Kasumi-1 (cell line): ENCODE measurements at regions not wholly inside any gene's neighbourhood (a gene's known extent, or its start where the extent isn't known, plus 50 kb on each side); places are given as distances from the start of the nearest gene placed in this dataset.

ENCODE experiments used
- DNase-seq, 2 experiments: peaks; one replicate each; lab custom pipeline; 2025; lab: John Stamatoyannopoulos, UW

DNA sequence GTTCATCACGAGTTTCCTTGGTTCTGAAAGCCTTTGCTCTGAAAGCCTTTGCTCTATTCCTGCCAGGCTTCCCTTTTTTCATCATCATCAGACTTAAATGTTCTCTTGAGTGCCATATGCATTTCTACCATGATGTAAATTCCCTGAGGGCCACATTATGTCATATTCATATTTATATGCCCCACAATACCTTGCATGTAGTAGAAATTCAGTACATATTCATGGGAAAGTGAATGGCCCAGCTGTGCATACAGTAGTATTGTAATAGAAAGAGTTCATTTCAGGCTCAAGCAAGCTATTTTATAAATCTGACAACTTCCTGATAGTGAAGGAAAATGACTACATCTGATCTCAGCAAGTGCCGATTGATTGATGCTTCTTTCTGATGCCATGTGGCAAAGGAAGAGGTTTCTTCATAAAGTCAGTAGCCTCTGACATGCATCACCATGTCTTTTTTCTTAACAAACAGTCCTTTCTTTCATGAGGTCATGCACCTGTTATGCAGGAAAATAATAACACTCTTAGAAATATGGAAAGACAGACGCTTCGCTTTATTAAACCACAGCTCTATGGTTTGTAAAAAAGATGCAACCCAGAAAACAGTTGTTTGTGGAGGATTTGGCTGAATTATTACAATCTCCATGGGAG, 308.7 kb downstream of the SAMD5 start:
- no peak for DNase-seq

DNA sequence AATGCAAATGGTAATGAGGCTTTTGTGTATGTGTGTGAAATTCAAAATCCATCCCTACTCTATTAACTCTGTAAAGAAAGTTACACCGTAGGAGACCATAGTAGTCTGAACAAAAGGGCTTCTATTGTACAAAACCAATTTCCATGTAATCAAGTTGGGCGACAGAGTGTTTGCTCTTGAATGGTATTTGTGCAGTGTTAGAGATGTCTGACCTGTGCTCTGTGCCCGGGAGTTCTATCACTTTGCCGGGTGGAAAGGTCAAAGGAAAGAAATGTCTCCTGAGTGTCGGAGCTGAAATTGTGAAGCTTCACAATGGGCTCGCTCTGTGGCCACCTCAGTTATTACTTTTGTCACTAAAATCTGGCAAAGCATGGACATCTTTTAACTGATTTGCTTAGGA, 312.0 kb downstream of the SAMD5 start:
- DNase-seq, result no peak

DNA sequence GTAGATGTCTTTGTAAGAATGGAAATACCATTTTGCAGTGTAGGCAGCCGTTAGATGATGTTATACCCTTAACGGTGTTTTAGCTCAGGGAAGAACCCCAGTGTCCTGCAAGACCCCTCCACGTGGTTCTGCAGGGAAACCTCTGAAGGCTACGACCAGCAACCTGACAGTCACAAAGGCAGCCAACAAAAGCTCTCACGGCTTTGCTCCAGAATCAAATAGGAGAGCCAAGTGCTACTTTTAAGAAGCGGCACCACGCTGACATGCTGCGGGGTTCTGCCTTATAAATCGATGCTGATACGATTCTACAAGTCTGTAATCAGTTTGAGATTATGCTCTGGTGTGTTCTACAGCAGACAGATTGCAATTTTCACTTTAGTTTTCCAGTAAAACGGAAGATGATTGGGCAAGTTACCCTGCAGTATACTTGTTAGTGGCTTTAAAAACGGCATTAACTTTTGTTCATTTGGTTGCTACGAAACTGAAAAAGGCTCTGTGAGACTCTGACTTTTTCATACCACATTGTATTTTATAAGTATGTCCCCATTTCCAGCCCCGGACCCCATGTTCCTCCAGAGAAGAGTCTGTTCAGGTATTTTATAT, 312.9 kb downstream of the SAMD5 start:
- DNase-seq, result no peak

DNA sequence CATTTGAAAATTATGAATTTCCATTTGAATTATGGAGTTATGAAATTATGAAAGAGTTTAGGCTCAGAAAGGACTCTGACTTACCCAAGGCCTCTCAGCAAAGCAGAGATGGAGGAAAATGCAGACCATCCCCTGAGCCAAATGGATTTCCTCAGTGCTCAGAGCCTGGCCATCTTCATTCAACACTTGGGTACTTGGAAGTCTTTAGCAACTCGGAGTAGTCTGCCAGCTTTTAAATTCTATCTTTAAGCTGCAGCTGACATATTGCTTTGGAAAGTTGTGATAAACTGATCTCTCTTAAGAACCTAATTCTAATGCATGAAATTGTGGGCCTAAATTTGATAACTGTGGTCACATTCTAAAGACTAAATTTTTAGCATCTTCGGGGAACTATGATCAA, 315.4 kb downstream of the SAMD5 start:
- DNase-seq, result no peak

DNA sequence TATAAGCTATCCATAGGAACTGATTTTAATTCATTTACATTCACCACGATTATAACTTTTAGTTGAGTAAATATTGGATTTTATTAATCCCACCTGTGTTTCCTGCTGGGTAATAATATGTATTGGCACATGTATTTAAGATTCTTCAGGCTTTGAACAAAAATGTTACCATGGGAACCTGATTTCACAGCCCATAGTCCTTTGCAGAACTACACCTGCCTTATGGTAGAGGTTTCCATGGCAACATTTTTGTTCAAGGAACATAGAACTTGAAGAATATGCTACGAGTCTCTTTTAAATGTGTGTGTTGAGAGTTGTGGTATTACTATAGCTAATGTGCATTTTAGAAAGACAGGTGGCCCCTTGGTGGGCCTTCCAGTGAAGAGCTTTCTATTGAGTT, 317.4 kb downstream of the SAMD5 start:
- no peak for DNase-seq

DNA sequence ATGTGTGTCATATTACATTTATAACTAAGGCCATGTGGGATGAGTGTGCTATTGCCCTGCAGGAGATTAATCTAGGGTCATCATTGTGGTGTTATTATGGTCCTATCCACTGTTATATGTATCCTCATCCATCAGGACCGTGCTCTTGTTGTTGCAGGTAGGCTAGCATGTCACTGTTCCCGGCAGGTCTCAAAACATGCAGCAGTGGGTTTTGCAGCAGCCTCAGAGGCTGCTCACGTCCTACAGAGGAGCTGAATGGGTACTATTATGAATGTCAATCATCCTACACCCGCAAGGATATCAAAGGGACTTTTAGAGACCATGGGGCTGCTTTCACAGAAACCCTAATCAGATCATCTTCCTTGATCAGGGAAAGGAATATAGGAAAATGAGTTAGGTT, 318.2 kb downstream of the SAMD5 start:
- DNase-seq, result no peak

DNA sequence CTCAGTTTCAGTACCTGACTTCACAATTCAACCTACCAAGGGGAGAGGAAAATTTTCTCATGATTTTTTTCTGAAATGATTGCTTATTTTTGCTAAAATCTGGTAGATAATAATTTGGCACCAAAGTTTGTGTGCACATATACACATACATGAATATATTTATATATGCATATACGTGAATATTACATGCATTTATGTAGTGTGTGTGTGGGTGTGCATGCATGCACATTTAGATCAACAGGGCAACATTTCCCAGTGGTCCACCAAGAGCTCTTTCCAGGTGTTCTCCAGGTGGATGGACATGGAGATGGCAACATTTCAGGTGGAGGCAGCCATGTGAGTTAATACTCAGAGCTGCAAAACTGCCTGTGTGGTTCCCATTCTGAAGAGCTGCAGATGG, 320.9 kb downstream of the SAMD5 start:
- no peak for DNase-seq

DNA sequence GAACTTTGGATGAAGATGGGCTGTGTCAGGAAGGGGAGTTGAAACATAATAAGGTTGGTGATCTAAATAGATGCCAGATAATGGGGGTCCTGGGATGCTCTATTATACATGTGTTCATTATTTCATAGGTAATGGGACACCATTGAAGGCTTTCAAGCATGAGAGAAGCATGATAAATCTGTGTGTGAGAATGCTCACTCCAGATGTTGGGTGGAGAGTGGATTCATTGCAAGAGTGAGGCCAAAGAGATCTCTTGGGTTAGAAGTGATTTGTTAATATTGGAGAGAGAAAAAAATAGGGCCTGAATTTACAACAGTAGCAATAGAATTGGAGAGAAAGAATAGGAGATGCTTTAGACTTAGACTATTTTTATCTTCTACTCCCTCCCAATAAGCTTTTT, 321.3 kb downstream of the SAMD5 start:
- no peak for DNase-seq

DNA sequence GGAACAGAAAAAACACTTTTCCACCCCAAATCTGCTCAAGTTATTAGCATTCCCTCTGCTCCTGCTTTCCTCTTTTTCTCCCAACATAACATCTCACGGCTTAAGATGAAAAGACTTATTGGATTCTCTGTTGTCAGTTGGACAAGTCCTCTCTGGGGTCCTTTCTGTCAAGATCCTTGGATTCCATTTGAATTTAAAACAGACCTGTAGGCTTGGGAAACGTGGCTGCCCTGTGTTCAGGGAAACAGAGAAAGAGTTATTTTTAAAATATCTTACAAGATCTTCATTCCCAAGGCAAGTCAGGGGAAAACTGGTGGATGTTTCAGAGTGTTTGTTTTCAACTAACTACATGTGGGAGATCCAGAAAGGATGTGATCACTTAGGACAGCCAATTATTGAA, 322.9 kb downstream of the SAMD5 start:
- DNase-seq, result no peak

DNA sequence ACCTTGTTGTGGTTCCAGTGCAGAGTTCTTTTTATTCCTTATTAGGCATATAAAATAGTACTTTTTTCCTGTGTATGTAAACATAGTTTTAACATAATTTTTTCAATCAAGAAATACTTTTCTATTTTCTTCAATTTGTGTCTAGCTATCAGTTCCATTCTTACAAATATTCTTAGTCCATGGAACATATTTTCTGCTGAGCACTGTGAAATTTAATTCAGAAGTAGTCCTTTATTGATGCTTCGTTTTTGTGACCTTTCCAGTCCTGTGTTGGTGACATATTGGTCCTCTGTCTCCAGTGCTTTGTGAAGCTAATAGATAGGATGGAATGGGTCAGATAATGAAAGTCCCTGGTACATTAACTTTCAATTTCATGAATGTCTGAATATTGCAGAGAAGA, 325.1 kb downstream of the SAMD5 start:
- DNase-seq, result no peak

DNA sequence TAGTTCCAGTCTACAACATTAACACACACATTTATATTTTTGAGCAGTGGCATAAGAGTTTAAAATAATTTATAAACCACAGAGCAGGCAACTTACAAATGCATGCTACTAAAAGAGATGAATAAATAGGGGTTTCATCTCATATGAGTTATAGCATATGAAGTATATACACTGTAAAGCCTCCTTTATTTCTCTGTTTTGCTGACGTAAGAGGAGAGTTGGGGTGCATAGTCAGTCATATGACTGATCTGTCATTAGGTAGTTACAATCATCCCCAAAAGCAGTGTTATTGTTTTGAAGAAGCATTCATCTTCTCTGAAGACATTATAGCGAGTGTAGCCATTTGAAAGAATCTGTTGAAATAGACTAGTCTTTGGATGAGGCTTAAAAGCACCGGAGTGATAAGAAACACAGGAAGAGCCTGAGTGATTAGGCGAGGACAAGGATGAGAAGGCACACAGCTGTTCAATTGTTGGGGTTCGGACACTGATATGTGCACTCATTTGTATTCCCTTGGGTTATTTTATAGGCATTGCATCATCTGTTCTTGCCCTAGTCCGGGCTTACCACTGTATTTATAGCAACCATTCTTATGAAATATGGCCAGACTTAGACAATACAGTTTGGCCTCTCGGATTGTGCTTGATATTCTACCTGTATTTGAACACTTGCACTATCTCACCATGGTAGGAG, 325.7 kb downstream of the SAMD5 start:
- DNase-seq, result no peak

DNA sequence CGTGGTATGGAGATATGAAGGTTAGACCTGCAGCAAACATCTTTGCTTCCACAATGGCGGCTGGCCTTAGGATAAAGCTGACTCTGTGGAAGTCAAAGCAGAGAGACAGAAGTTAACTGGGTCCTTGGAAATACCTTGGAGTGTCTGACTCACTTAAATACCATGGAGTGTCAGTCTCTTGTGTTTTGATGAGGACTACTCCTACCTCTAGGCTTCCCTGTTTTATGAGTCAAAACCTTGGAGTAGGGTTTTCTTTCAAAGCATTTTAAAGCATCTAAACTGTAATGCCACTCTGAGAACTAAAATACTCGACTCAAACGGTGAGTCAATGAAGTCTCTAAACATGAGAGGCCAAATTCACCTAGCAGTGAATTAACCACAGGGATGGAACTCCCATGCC, 329.1 kb downstream of the SAMD5 start:
- no peak for DNase-seq

DNA sequence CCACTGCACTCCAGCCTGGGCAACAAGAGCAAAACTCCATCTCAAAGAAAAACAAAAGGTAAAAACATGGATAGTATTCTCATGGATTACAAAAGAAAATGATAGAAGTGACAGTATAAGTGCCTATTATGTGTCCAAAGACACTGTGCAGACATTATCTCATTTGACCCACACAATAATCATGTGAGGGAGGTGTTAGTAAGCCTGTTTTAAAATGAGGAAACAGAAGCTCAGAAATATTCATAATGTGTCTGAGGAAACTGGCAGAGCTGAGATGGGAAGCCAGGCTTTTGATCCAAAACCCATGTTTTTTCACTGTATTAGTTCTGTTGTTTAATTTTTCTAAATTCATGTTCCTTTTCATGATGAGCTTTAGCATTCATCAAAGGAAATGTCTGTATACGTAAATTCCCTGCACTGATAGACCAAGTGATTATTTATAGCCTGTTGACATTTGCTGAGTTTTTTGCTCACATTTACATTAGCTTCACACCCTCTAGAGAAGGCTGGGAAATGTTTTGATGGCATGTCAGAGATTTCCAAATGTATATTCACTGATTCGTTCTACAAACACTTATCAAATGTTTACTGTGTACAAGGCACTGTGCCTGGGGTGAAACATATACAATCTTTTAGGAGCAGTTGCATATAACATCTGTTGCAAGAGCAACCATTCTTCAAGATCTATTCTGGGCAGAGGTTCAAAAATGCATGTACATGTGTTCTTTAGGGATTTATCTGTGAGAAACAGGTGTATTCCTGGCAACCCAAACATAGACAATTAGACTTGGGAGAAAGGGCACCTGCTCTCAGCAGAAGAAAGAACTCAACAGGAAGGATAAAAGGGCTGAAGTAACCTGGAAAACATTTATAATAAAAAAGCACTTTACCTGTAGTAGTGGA, 331.5 kb downstream of the SAMD5 start:
- DNase-seq, result no peak

DNA sequence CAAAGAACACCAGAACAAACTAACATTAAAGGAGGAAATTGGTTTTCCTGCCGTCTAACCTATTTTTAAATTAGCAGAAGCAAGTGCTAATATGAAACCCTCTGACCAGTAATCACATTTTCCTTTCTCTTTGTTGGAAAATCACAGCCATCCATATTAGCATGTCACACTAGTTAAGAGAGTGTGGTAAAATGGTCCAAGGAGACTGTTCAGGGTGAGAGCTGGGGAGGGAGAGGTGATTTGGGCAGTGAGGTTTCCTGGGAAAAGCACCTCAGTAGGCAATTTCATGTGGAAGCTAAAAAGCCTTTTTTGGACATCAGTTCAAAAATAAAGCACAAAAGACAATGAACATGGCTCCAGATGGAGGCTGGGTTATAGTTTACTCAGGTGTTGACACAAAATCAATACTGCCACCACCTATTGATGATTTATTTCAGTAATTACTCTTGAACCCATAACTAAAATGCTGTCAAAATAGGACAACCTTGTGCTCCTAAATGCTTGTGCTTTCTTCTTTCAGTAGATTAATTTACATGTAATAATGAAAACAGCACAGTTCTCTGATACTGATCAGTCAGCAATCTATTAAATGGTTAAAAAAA, 333.2 kb downstream of the SAMD5 start:
- DNase-seq, result no peak

DNA sequence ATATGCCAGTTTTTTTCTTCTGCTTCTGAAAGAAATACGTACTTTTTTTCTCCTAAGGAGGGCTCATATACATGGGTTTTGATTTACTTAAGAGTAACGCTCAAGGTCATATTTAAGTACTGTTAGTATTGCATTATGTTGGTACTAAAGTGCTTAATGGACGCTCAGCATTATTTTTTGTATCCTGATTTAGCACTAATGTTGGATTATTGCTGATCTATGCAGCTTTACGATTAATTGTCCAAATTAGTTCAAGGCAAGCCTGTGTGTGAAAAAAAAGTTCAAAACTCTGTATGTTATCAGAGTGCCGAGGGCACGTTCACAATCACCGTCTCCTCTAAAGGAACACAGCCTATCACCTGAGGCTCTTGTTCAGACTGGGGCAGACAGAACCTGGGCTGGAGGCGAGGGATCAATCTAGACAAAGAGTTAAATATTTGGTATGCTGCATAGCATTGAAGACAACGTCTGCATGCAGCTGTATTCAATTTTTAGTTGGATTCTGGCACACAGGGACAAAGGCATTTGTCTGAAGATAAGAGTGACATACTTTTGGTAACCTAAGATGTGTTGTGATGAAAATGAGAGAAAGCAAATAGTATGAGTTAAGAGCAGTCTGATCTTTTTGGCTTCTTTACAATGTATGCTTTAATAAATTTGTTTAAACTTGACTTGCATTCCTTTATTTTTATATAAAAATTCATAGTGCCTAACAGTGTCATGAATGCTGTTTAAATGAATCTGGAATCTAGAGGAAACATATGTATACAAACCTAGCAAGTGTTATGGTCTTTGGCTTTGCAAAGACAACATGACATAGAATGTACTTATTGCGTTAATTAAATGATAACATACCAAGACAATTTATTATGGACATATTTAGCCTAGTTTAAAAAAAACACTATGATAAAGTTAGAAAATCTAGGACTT, 341.2 kb downstream of the SAMD5 start:
- DNase-seq, result no peak

DNA sequence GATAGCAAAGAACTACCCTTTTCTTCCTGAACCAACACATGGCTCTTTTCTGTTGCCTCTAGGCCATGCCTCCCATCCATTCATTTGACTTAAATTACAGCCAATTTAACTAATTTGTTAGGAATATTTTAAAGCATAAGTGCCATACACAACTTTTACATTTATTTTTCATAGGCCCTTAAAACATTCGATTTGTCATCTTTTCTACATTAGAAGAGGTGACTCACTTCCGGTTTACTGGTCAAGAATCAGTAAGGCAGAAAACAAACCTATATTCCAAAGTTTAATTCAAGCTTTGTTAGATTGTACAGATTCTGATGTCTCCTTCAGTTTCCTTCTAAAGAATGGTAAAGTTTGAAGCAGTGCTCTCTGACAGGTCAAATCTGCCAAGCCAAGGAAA, 344.3 kb downstream of the SAMD5 start:
- no peak for DNase-seq

DNA sequence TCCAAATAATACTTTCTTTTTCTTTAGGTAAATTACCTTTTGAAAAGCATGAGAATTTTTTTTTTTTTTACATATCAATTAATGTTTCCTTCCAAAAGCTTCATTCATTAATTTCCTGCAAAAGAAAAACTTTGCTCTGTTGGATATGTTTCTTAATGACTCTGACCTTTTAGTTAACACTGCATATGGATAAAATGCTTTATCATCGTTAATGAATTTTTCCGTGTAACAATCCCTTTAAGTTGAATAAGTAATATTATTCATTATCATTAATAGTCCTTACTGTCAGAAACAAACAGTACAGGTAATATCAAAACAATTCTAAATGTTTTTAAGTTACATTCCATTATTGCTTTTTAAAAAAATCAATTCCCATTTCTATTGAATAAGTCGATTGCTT, 345.1 kb downstream of the SAMD5 start:
- no peak for DNase-seq

DNA sequence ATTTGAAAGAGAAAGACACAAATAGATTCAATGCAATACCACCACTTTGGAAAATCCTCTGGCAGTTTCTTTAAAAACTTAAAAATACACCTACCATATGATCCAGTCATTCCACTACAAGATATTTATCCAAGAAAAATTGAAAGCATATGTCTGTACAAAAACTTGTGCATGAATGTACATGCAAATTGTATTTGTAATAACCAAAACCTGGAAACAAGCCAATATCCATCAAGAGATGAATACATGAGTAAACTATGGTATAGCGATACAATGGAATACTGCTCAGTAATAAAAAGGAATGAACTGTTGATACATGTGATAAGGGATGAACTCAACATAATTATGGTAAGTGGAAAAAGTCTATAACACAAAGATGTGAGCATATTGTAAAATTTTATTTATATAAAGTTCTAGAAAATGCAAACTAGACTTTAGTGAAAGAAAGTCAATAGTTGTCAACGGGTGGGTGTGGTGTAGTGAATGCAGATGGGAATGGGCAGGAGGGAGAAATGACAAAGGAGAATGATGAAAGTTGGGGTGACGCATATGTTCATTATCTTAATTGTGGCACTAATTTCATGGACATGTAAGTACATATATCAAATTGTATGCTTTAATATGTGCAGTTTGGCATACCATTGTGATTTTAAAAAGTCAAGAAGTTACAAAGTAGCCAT, 347.5 kb downstream of the SAMD5 start:
- DNase-seq, result no peak

DNA sequence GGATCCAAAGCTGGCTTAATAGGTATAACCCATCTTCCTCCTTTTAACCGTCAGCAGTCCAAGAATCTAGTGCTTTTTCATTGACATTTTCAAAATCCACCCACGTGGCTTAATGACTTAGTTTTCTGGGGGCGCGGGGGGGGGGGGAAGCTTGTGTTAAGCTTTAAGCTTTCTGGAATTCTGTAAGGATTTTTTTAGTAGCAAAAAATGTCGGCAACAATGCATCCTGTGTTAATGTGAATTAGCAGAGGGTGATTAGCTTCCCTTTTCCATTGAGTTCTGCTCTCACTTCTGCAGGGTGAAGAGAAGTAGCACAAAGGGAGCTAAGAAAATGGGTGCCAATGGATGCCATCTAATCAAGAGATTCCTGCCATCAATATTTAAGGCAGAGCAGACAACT, 348.2 kb downstream of the SAMD5 start:
- no peak for DNase-seq

DNA sequence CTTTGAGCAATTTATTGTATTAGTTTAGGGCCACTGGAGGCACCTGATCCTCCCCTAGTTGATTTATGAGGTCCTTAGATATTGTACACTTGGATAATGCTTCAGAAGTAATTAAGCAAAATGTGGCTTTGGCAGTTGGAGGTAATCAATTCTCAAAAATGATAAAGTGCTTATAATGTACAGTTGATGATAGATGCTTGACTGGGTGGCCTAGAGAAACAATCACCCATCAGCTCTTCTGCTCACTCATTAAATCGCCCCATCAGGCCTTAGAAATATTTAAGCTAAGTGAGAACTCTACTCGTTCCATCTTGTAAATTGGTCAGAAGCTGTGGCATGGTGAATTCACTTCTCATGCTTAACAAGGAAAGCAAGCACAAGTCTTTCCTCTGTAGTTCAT, 349.9 kb downstream of the SAMD5 start:
- no peak for DNase-seq

DNA sequence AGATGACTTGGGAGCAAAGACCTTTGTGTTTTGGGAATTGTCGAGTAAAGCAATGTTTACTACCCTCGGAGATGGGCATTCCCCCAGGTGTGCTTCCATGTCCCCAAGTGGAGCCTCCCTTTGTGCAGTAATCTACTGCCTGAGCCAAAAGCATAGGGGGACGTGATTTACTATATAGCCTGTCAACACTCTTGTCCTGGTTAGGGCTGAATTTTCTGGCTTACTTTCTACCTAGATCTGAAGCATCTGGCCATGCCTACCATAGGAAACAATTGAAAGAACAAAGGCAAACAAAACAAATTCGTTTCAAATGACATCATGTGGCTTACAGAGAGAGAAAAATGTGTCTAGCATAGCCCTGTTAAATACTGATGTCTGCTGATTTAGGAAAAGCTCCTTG, 350.6 kb downstream of the SAMD5 start:
- no peak for DNase-seq
